Sigmoid colon (tissue), 4 donors: ENCODE measurements at regions not wholly inside any gene's neighbourhood (a gene's known extent, or its start where the extent isn't known, plus 50 kb on each side); places are given as distances from the start of the nearest gene placed in this dataset.

Experiments used
- EP300 ChIP-seq, 4 donors: sonication (generic); formaldehyde crosslinking; IDR thresholded peaks; one replicate each; pipeline ENCODE4 v1.6.1; 2017; ENCODE audit warnings: antibody characterized with exemption in 4 of 4
- POLR2AphosphoS5 ChIP-seq, 4 donors: sonication (generic); formaldehyde crosslinking; IDR thresholded peaks; one replicate each; pipeline ENCODE4 v1.6.1; 2017; ENCODE audit warnings: antibody characterized with exemption in 4 of 4
- TF ChIP-seq, protein P1 (sequence below), 4 experiments: fragments of 450-650 bp in 3 of 4; fragments of 200-600 bp in 1 of 4; IDR thresholded peaks; one replicate each; pipeline ENCODE4 v1.5.1; 2016 to 2019; ENCODE audit warnings: antibody characterized with exemption in 4 of 4, mild to moderate bottlenecking in 3 of 4, moderate library complexity in 2 of 4

DNA sequence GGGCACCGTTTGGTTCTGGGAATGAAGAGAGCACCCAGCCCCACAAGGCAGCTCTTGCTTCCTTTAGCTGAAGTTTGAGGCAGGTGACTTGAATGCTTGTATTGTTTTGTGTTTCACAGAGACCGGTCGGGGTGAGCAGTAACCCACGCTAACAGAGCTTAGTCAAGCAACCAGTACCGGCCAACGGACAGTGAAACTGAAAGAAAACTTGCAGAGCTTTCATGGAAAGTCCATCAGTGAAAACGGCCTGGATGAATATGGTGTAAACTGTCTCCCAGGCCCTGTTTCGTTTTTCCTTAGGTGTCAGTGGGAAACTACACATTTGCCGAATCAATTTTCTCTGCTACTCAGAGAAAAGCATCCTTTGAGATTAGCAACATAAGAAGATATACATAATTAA lies 101.1 kb downstream of the LYZL1 start:
- no peak for TF ChIP-seq POLR2AphosphoS5 (IDR thresholded peaks at IDR 0.05)
- no peak for TF ChIP-seq EP300 (IDR thresholded peaks at IDR 0.05)
- TF ChIP-seq, protein P1, sequence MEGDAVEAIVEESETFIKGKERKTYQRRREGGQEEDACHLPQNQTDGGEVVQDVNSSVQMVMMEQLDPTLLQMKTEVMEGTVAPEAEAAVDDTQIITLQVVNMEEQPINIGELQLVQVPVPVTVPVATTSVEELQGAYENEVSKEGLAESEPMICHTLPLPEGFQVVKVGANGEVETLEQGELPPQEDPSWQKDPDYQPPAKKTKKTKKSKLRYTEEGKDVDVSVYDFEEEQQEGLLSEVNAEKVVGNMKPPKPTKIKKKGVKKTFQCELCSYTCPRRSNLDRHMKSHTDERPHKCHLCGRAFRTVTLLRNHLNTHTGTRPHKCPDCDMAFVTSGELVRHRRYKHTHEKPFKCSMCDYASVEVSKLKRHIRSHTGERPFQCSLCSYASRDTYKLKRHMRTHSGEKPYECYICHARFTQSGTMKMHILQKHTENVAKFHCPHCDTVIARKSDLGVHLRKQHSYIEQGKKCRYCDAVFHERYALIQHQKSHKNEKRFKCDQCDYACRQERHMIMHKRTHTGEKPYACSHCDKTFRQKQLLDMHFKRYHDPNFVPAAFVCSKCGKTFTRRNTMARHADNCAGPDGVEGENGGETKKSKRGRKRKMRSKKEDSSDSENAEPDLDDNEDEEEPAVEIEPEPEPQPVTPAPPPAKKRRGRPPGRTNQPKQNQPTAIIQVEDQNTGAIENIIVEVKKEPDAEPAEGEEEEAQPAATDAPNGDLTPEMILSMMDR (IDR thresholded peaks at IDR 0.05), result no peak
